GOT3 (cell line): ENCODE measurements at regions not wholly inside any gene's neighbourhood (a gene's known extent, or its start where the extent isn't known, plus 50 kb on each side); places are given as distances from the start of the nearest gene placed in this dataset.

Experiments used
- DNase-seq: peaks from one replicate; lab custom pipeline; 2025; ENCODE audit warnings: mixed read lengths; lab: John Stamatoyannopoulos, UW

- no peak for DNase-seq
These were observed 125.5 kb upstream of the IRX3 start for GRCh38 chr16:54412037-54412436.

GRCh38 chr16:54411544-54411943, 125.0 kb upstream of the IRX3 start:
- no peak for DNase-seq

- no peak for DNase-seq
These were observed 123.4 kb upstream of the IRX3 start for GRCh38 chr16:54409982-54410381.

- no peak for DNase-seq
These were observed 121.0 kb upstream of the IRX3 start for GRCh38 chr16:54407596-54407995.

- no peak for DNase-seq
These were observed 118.9 kb upstream of the IRX3 start for GRCh38 chr16:54405478-54405877.

- no peak for DNase-seq
These were observed 117.0 kb upstream of the IRX3 start for GRCh38 chr16:54403580-54403979.

GRCh38 chr16:54402873-54403272, 116.3 kb upstream of the IRX3 start:
- DNase-seq: no peak

GRCh38 chr16:54402270-54402669, 115.7 kb upstream of the IRX3 start:
- DNase-seq: no peak

GRCh38 chr16:54400261-54400660, 113.7 kb upstream of the IRX3 start:
- no peak for DNase-seq

GRCh38 chr16:54398986-54399385, 112.4 kb upstream of the IRX3 start:
- no peak for DNase-seq

- DNase-seq: no peak
These were observed 111.3 kb upstream of the IRX3 start for GRCh38 chr16:54397838-54398237.

GRCh38 chr16:54397190-54397835, 110.7 kb upstream of the IRX3 start:
- DNase-seq: no peak

- no peak for DNase-seq
These were observed 103.4 kb upstream of the IRX3 start for GRCh38 chr16:54389836-54390494.

GRCh38 chr16:54385141-54385540, 98.6 kb upstream of the IRX3 start:
- DNase-seq: no peak

- no peak for DNase-seq
These were observed 95.2 kb upstream of the IRX3 start for GRCh38 chr16:54381601-54382313.

GRCh38 chr16:54375071-54375470, 88.5 kb upstream of the IRX3 start:
- DNase-seq: no peak

GRCh38 chr16:54373534-54374520, 87.2 kb upstream of the IRX3 start:
- peak; percentile 78 for DNase-seq

GRCh38 chr16:54370278-54371040, 83.9 kb upstream of the IRX3 start:
- no peak for DNase-seq

- no peak for DNase-seq
These were observed 83.3 kb upstream of the IRX3 start for GRCh38 chr16:54369861-54370260.

- DNase-seq: no peak
These were observed 80.4 kb upstream of the IRX3 start for GRCh38 chr16:54366943-54367342.

GRCh38 chr16:54365990-54366634, 79.5 kb upstream of the IRX3 start:
- no peak for DNase-seq
